SK-N-SH treated with all-trans-retinoic acid at 6 μM for 48 hours (cell line): ENCODE measurements at regions not wholly inside any gene's neighbourhood (a gene's known extent, or its start where the extent isn't known, plus 50 kb on each side); places are given as distances from the start of the nearest gene placed in this dataset.

Source experiments
- ISL1 ChIP-seq: fragments of 250-450 bp; sonication (Bioruptor Pico); IDR thresholded peaks from 2 replicates; pipeline ENCODE4 v2.1.2; 2022; ENCODE audit warnings: mild to moderate bottlenecking, moderate library complexity
- OSR1 ChIP-seq: fragments of 250-450 bp; sonication (Bioruptor Pico); IDR thresholded peaks from 2 replicates; pipeline ENCODE4 v1.8.0; 2022; ENCODE audit warnings: moderate library complexity, mild to moderate bottlenecking, inconsistent platforms
- PATZ1 ChIP-seq: fragments of 250-450 bp; sonication (Bioruptor Pico); IDR thresholded peaks from 2 replicates; pipeline ENCODE4 v1.8.0; 2020; ENCODE audit warnings: mild to moderate bottlenecking, moderate library complexity, borderline replicate concordance
- ZC3H10 ChIP-seq: fragments of 250-450 bp; sonication (Bioruptor Pico); IDR thresholded peaks from 2 replicates; pipeline ENCODE4 v1.5.1; 2021; ENCODE audit warnings: mild to moderate bottlenecking, moderate library complexity
- ZFP30 ChIP-seq: fragments of 450-650 bp; formaldehyde crosslinking; IDR thresholded peaks from 2 replicates; pipeline ENCODE4 v1.5.0; 2022; ENCODE audit warnings: mild to moderate bottlenecking, moderate library complexity
- TF ChIP-seq, protein P1 (sequence below): fragments of 250-450 bp; sonication (Bioruptor Pico); IDR thresholded peaks from 2 replicates; pipeline ENCODE4 v1.5.1; 2020; ENCODE audit warnings: low read depth, mild to moderate bottlenecking, moderate library complexity

GRCh38 chr5:39767916-39768315 lies 343.1 kb upstream of the DAB2 start:
- TF ChIP-seq, protein P1, sequence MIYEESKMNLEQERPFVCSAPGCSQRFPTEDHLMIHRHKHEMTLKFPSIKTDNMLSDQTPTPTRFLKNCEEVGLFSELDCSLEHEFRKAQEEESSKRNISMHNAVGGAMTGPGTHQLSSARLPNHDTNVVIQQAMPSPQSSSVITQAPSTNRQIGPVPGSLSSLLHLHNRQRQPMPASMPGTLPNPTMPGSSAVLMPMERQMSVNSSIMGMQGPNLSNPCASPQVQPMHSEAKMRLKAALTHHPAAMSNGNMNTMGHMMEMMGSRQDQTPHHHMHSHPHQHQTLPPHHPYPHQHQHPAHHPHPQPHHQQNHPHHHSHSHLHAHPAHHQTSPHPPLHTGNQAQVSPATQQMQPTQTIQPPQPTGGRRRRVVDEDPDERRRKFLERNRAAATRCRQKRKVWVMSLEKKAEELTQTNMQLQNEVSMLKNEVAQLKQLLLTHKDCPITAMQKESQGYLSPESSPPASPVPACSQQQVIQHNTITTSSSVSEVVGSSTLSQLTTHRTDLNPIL (CRISPR knock-in tag) = no peak
- no peak for TF ChIP-seq ZC3H10 (CRISPR knock-in tag)
- TF ChIP-seq OSR1 = no peak
- TF ChIP-seq PATZ1 = no peak
- TF ChIP-seq ZFP30 = no peak
- TF ChIP-seq ISL1 = no peak
